ENCODE measurements at regions not wholly inside any gene's neighbourhood (a gene's known extent, or its start where the extent isn't known, plus 50 kb on each side); places are given as distances from the start of the nearest gene placed in this dataset.
"Not testable (repeated sequence)": the region's sequence is repeated elsewhere in the genome, so short reads cannot be mapped to it uniquely, and the experiment has no call there.

GRCh38 chr4:11869191-11869870 is 440.6 kb upstream of the HS3ST1 start:
- H3K4me3 ChIP-seq, result no peak overlapping the region
- no peak overlapping the region for H3K27ac ChIP-seq

GRCh38 chr4:11866391-11866790 is 437.7 kb upstream of the HS3ST1 start:
- Histone ChIP-seq H3K27ac (no peak overlapping the region), H3K4me3 (no peak overlapping the region)

- no peak overlapping the region for H3K4me3 ChIP-seq
- H3K27ac ChIP-seq, result no peak overlapping the region
Observed at GRCh38 chr4:11860996-11861395, 432.3 kb upstream of the HS3ST1 start.

- no peak overlapping the region for H3K4me3 ChIP-seq
- no peak overlapping the region for H3K27ac ChIP-seq
Observed at GRCh38 chr4:11857881-11858280, 429.2 kb upstream of the HS3ST1 start.

GRCh38 chr4:11847167-11847566 is 418.5 kb upstream of the HS3ST1 start:
- Histone ChIP-seq H3K4me3 (no peak overlapping the region), H3K27ac (no peak overlapping the region)

GRCh38 chr4:11843927-11844326 is 415.2 kb upstream of the HS3ST1 start:
- Histone ChIP-seq H3K27ac (no peak overlapping the region), H3K4me3 (no peak overlapping the region)

- Histone ChIP-seq H3K4me3 (no peak overlapping the region), H3K27ac (no peak overlapping the region)
Observed at GRCh38 chr4:11843340-11843739, 414.6 kb upstream of the HS3ST1 start.

- Histone ChIP-seq H3K27ac (no peak overlapping the region), H3K4me3 (no peak overlapping the region)
Observed at GRCh38 chr4:11842620-11843263, 414.0 kb upstream of the HS3ST1 start.

- Histone ChIP-seq H3K27ac (no peak overlapping the region), H3K4me3 (no peak overlapping the region)
Observed at GRCh38 chr4:11839889-11840288, 411.2 kb upstream of the HS3ST1 start.

- no peak overlapping the region for H3K4me3 ChIP-seq
Observed at GRCh38 chr4:11831739-11832138, 403.0 kb upstream of the HS3ST1 start.

GRCh38 chr4:11824566-11824965 is 395.9 kb upstream of the HS3ST1 start:
- H3K27ac ChIP-seq, result no peak overlapping the region
- no peak overlapping the region for H3K4me3 ChIP-seq

More at GRCh38 chr4:11831739-11832138, 403.0 kb upstream of the HS3ST1 start:
- no peak overlapping the region for H3K27ac ChIP-seq

GRCh38 chr4:11821772-11822430 is 393.2 kb upstream of the HS3ST1 start:
- H3K4me3 ChIP-seq, result no peak overlapping the region
- H3K27ac ChIP-seq, result no peak overlapping the region

GRCh38 chr4:11817088-11817487 is 388.4 kb upstream of the HS3ST1 start:
- Histone ChIP-seq H3K27ac (no peak overlapping the region), H3K4me3 (no peak overlapping the region)

- Histone ChIP-seq H3K27ac (no peak overlapping the region), H3K4me3 (no peak overlapping the region)
Observed at GRCh38 chr4:11814758-11815157, 386.1 kb upstream of the HS3ST1 start.

- H3K27ac ChIP-seq, result no peak overlapping the region
- no peak overlapping the region for H3K4me3 ChIP-seq
Observed at GRCh38 chr4:11813951-11814446, 385.3 kb upstream of the HS3ST1 start.

GRCh38 chr4:11811521-11811920 is 382.8 kb upstream of the HS3ST1 start:
- not testable (repeated sequence) for H3K27ac ChIP-seq, H3K4me3 ChIP-seq

GRCh38 chr4:11805842-11806241 is 377.1 kb upstream of the HS3ST1 start:
- Histone ChIP-seq H3K27ac (no peak overlapping the region), H3K4me3 (no peak overlapping the region)

GRCh38 chr4:11801466-11802446 is 373.1 kb upstream of the HS3ST1 start:
- Histone ChIP-seq H3K27ac (no peak overlapping the region), H3K4me3 (no peak overlapping the region)

GRCh38 chr4:11799196-11799595 is 370.5 kb upstream of the HS3ST1 start:
- Histone ChIP-seq H3K27ac (no peak overlapping the region), H3K4me3 (no peak overlapping the region)

- H3K4me3 ChIP-seq, result no peak overlapping the region
- no peak overlapping the region for H3K27ac ChIP-seq
Observed at GRCh38 chr4:11791797-11792196, 363.1 kb upstream of the HS3ST1 start.

All from skin epidermis (tissue), 12 donors.